Neural progenitor cell (in vitro differentiated cells): ENCODE measurements at regions not wholly inside any gene's neighbourhood (a gene's known extent, or its start where the extent isn't known, plus 50 kb on each side); places are given as distances from the start of the nearest gene placed in this dataset.

Experiments
- EZH2 ChIP-seq: fragments of 200-600 bp; sonication (generic); IDR thresholded peaks from 2 replicates; pipeline ENCODE4 v1.6.1; 2017; ENCODE audit warnings: antibody characterized with exemption, mild to moderate bottlenecking, moderate library complexity
- TF ChIP-seq, protein P1 (sequence below): fragments of 200-600 bp; sonication (generic); IDR thresholded peaks from 2 replicates; pipeline ENCODE4 v1.5.1; 2017; ENCODE audit warnings: antibody characterized with exemption, mild to moderate bottlenecking

- TF ChIP-seq, protein P1, sequence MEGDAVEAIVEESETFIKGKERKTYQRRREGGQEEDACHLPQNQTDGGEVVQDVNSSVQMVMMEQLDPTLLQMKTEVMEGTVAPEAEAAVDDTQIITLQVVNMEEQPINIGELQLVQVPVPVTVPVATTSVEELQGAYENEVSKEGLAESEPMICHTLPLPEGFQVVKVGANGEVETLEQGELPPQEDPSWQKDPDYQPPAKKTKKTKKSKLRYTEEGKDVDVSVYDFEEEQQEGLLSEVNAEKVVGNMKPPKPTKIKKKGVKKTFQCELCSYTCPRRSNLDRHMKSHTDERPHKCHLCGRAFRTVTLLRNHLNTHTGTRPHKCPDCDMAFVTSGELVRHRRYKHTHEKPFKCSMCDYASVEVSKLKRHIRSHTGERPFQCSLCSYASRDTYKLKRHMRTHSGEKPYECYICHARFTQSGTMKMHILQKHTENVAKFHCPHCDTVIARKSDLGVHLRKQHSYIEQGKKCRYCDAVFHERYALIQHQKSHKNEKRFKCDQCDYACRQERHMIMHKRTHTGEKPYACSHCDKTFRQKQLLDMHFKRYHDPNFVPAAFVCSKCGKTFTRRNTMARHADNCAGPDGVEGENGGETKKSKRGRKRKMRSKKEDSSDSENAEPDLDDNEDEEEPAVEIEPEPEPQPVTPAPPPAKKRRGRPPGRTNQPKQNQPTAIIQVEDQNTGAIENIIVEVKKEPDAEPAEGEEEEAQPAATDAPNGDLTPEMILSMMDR: no peak
- no peak for TF ChIP-seq EZH2
These were observed 161.7 kb downstream of the AKR1D1 start for GRCh38 chr7:138237995-138238394.
